ENCODE measurements at regions not wholly inside any gene's neighbourhood (a gene's known extent, or its start where the extent isn't known, plus 50 kb on each side); places are given as distances from the start of the nearest gene placed in this dataset.
"Not testable (repeated sequence)": the region's sequence is repeated elsewhere in the genome, so short reads cannot be mapped to it uniquely, and the experiment has no call there.

DNA sequence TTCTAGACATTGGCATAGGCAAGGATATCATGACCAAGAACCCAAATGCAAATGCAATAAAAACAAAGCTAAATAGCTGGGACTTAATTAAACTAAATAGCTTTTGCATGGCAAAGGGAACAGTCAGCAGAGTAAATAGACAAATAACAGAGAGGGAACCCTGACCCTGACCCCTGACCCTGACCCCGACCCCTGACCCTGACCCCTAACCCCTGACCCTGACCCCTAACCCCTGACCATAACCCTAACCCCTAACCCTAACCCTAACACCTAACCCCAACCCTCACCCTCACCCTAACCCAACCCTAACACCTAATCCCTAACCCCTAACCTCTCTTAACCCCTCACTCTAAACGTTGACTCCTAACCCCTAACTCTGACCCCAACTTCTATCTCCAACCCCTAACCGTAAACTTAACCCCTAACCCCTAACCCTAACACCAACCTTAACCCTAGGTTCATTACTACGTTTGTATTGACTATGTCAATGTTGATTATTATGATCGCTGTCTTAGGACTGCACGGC lies 189.7 kb downstream of the CCT8L2 start:
- POLR2A ChIA-PET; H3K4me3 ChIP-seq; H3K9me3 ChIP-seq (replicated peaks; ENCODE audit: control insufficient read depth, insufficient read depth, low read length); DNase-seq (ENCODE audit: low read depth, low spot score); SMC1A ChIA-PET (ENCODE audit: uncharacterized antibody, unreplicated experiment); H3K36me3 ChIP-seq (ENCODE audit: control insufficient read depth in 2 of 2, insufficient read depth in 2 of 2, low read length in 1 of 2); H3K4me2 ChIP-seq (ENCODE audit: control insufficient read depth, insufficient read depth); RAD21 ChIA-PET (ENCODE audit: unreplicated experiment); H3K79me2 ChIP-seq (ENCODE audit: control insufficient read depth, insufficient read depth, low read length); H3K9ac ChIP-seq (ENCODE audit: control insufficient read depth, insufficient read depth, low read length); FAIRE-seq; H4K20me1 ChIP-seq (ENCODE audit: control insufficient read depth, insufficient read depth); H3K4me1 ChIP-seq (ENCODE audit: control insufficient read depth, insufficient read depth, low read length); H3K27me3 ChIP-seq (replicated peaks in 1 of 2; ENCODE audit: control insufficient read depth in 2 of 2, insufficient read depth in 2 of 2, low read length in 1 of 2); BruUV-seq (replicated peaks); H2AFZ ChIP-seq (ENCODE audit: control insufficient read depth, low read depth, low read length); ATAC-seq; in situ Hi-C loops (cut with MboI); H3K27ac ChIP-seq (ENCODE audit: control insufficient read depth, insufficient read depth); intact Hi-C loops (cut with micrococcal nuclease; ENCODE audit: unreplicated experiment); CTCF ChIA-PET: not testable (repeated sequence)
- 34% methylated on average over 5 of the region's 6 CpGs for WGBS (ENCODE audit: insufficient coverage, insufficient replicate concordance, low lambda C conversion rate, missing lambda C conversion rate)

DNA sequence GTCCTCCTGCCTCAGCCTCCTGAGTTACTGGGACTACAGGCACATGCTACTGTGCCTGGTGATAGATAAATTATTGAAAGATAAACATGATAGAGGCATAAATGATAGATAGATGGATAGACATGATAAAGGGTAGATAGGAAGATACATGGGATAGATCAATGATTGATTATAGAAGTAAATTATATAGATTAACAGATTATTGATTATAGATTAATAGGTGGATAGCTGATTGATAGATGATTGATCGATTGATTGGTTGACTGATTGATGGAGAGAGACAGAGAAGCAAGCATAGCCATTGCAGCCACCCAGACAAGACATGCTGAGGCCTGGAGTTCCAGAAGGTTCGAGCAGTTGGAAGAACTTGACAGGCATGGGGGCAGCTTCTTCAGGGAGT lies 199.1 kb downstream of the CCT8L2 start:
- POLR2A ChIA-PET; intact Hi-C loops (cut with micrococcal nuclease; ENCODE audit: unreplicated experiment); ATAC-seq: not testable (repeated sequence)

GRCh38 chr22:16391417-16391930 lies 201.1 kb downstream of the CCT8L2 start:
- H2AFZ ChIP-seq (ENCODE audit: control insufficient read depth, low read depth, low read length); CTCF ChIA-PET; H3K4me3 ChIP-seq; POLR2A ChIA-PET; H4K20me1 ChIP-seq (ENCODE audit: control insufficient read depth, insufficient read depth); intact Hi-C loops (cut with micrococcal nuclease; ENCODE audit: unreplicated experiment); H3K4me2 ChIP-seq (ENCODE audit: control insufficient read depth, insufficient read depth); H3K9me3 ChIP-seq (replicated peaks; ENCODE audit: control insufficient read depth, insufficient read depth, low read length); DNase-seq (ENCODE audit: low read depth, low spot score); H3K27ac ChIP-seq (ENCODE audit: control insufficient read depth, insufficient read depth); H3K36me3 ChIP-seq (ENCODE audit: control insufficient read depth in 2 of 2, insufficient read depth in 2 of 2, low read length in 1 of 2); SMC1A ChIA-PET (ENCODE audit: uncharacterized antibody, unreplicated experiment); ATAC-seq; H3K79me2 ChIP-seq (ENCODE audit: control insufficient read depth, insufficient read depth, low read length); in situ Hi-C loops (cut with MboI); FAIRE-seq; H3K9ac ChIP-seq (ENCODE audit: control insufficient read depth, insufficient read depth, low read length); BruUV-seq (replicated peaks); H3K4me1 ChIP-seq (ENCODE audit: control insufficient read depth, insufficient read depth, low read length); RAD21 ChIA-PET (ENCODE audit: unreplicated experiment); H3K27me3 ChIP-seq (replicated peaks in 1 of 2; ENCODE audit: control insufficient read depth in 2 of 2, insufficient read depth in 2 of 2, low read length in 1 of 2): not testable (repeated sequence)
- WGBS (ENCODE audit: insufficient coverage, insufficient replicate concordance, low lambda C conversion rate, missing lambda C conversion rate), result 45% methylated on average over 17 of the region's 20 CpGs

More for the DNA sequence above, 199.1 kb downstream of the CCT8L2 start:
- H2AFZ ChIP-seq (ENCODE audit: control insufficient read depth, low read depth, low read length); DNase-seq (ENCODE audit: low read depth, low spot score); H4K20me1 ChIP-seq (ENCODE audit: control insufficient read depth, insufficient read depth); RAD21 ChIA-PET (ENCODE audit: unreplicated experiment); SMC1A ChIA-PET (ENCODE audit: uncharacterized antibody, unreplicated experiment); H3K4me3 ChIP-seq; H3K79me2 ChIP-seq (ENCODE audit: control insufficient read depth, insufficient read depth, low read length); H3K27me3 ChIP-seq (replicated peaks in 1 of 2; ENCODE audit: control insufficient read depth in 2 of 2, insufficient read depth in 2 of 2, low read length in 1 of 2); H3K4me1 ChIP-seq (ENCODE audit: control insufficient read depth, insufficient read depth, low read length); H3K4me2 ChIP-seq (ENCODE audit: control insufficient read depth, insufficient read depth); CTCF ChIA-PET; H3K9ac ChIP-seq (ENCODE audit: control insufficient read depth, insufficient read depth, low read length); BruUV-seq (replicated peaks); FAIRE-seq; H3K27ac ChIP-seq (ENCODE audit: control insufficient read depth, insufficient read depth); in situ Hi-C loops (cut with MboI); H3K36me3 ChIP-seq (ENCODE audit: control insufficient read depth in 2 of 2, insufficient read depth in 2 of 2, low read length in 1 of 2); H3K9me3 ChIP-seq (replicated peaks; ENCODE audit: control insufficient read depth, insufficient read depth, low read length): not testable (repeated sequence)
- 0% methylated on average over 2 of the region's 2 CpGs for WGBS (ENCODE audit: insufficient coverage, insufficient replicate concordance, low lambda C conversion rate, missing lambda C conversion rate)

- H3K4me1 ChIP-seq (ENCODE audit: control insufficient read depth, insufficient read depth, low read length); H3K4me2 ChIP-seq (ENCODE audit: control insufficient read depth, insufficient read depth); H3K27ac ChIP-seq (ENCODE audit: control insufficient read depth, insufficient read depth); POLR2A ChIA-PET; in situ Hi-C loops (cut with MboI); H3K9ac ChIP-seq (ENCODE audit: control insufficient read depth, insufficient read depth, low read length); H2AFZ ChIP-seq (ENCODE audit: control insufficient read depth, low read depth, low read length); H3K36me3 ChIP-seq (ENCODE audit: control insufficient read depth in 2 of 2, insufficient read depth in 2 of 2, low read length in 1 of 2); H3K4me3 ChIP-seq; SMC1A ChIA-PET (ENCODE audit: uncharacterized antibody, unreplicated experiment); H4K20me1 ChIP-seq (ENCODE audit: control insufficient read depth, insufficient read depth); intact Hi-C loops (cut with micrococcal nuclease; ENCODE audit: unreplicated experiment); H3K27me3 ChIP-seq (replicated peaks in 1 of 2; ENCODE audit: control insufficient read depth in 2 of 2, insufficient read depth in 2 of 2, low read length in 1 of 2); ATAC-seq; RAD21 ChIA-PET (ENCODE audit: unreplicated experiment); H3K79me2 ChIP-seq (ENCODE audit: control insufficient read depth, insufficient read depth, low read length); FAIRE-seq; DNase-seq (ENCODE audit: low read depth, low spot score); CTCF ChIA-PET; H3K9me3 ChIP-seq (replicated peaks; ENCODE audit: control insufficient read depth, insufficient read depth, low read length); BruUV-seq (replicated peaks): not testable (repeated sequence)
- WGBS (ENCODE audit: insufficient coverage, insufficient replicate concordance, low lambda C conversion rate, missing lambda C conversion rate), result 49% methylated on average over 27 of the region's 31 CpGs
Measured at GRCh38 chr22:16390541-16391217, 201.9 kb downstream of the CCT8L2 start.

All from GM12878 (cell line).